GM18498 (cell line): ENCODE measurements at regions not wholly inside any gene's neighbourhood (a gene's known extent, or its start where the extent isn't known, plus 50 kb on each side); places are given as distances from the start of the nearest gene placed in this dataset.
"Not testable (repeated sequence)": the region's sequence is repeated elsewhere in the genome, so short reads cannot be mapped to it uniquely, and the experiment has no call there.

ENCODE experiments used
- ATAC-seq: cut with Tn5 transposase; IDR thresholded peaks from one replicate; pipeline ENCODE4 v1.9.1; 2021; ENCODE audit warnings: mild to moderate bottlenecking, moderate library complexity; ENCODE audit not compliant: unreplicated experiment

GRCh38 chr13:89514534-89515312, 1832.8 kb upstream of the MIR17HG start:
- ATAC-seq: no peak

DNA sequence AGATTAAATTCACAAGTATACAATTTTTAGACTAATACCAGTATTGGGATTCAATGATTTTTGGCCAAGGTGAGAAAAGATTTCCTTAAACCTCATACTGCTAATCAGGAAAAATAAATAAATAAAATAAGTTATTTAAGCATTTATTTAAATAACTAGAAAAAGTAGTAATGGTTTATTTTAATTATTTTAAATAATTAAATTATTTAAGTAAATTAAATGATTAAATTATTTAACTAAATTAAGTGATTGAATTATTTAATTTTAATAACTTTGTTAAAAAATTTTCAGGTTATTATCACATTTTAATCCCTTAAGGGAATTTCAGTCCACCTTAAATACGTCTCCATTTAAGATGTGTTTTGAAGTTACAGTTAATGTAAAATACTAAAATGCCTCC, 1831.5 kb upstream of the MIR17HG start:
- ATAC-seq: no peak

DNA sequence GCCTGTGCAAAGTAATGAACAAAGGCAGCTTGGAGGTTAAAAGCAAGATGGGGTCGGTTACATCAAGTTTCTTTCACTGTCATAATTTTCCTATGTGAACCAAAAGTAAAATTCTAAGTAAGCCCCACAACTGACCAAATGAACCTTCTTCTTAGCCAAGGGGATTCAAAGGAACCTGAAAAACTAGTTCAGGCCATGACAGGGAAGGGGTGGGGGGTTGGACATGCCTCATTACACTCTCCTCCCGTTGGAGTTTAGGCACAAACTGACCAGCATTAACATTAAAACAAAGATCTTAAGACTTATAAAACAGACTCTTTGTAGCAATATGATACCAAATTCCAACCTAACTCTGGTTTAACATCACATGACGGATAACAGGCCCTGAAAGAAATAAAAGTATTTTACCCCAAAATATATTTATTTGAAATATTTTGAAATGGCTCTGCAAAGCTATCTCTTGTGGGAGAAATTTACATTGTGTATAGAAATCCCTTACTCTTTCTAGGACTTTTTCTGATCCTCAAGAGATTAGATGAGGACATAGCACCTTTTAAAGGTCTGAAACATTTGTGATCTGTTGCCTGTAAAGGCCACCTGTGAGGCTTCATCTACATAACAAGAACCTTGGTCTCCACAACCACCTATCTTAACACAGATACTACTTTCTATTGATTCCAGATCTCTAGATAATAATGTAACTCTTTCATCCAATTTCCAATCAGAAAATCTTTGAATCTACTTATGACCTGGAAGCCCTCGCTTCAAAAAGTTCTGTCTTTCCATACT, 1829.0 kb upstream of the MIR17HG start:
- no peak for ATAC-seq

DNA sequence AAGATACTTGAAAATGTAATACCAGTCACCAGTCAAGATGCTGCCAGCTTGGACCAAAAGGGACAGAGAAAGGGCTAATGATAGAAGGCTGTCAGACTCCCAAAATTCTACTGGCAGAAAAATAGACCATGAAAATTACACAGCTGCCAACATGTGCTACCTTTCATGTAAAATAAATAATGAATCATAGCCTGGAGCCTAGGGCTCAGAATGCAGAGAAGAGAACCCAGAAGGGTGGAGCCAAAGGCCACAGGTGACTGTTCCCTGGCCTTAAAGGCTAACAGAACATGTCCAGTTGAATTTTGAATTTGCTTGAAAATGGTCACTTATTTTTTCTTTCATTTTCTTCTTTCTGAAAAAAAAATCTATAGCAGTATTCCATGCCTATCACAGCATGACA, 1827.0 kb upstream of the MIR17HG start:
- no peak for ATAC-seq

GRCh38 chr13:89521672-89522071, 1825.8 kb upstream of the MIR17HG start:
- ATAC-seq: not testable (repeated sequence)

GRCh38 chr13:89541091-89542030, 1806.1 kb upstream of the MIR17HG start:
- no peak for ATAC-seq

- no peak for ATAC-seq
These were observed 1796.5 kb upstream of the MIR17HG start for GRCh38 chr13:89550938-89551337.

GRCh38 chr13:89554801-89555200, 1792.7 kb upstream of the MIR17HG start:
- no peak for ATAC-seq

GRCh38 chr13:89565476-89566100, 1781.9 kb upstream of the MIR17HG start:
- no peak for ATAC-seq

GRCh38 chr13:89567025-89567424, 1780.5 kb upstream of the MIR17HG start:
- no peak for ATAC-seq

- no peak for ATAC-seq
These were observed 1779.2 kb upstream of the MIR17HG start for GRCh38 chr13:89568276-89568675.

- no peak for ATAC-seq
These were observed 1778.7 kb upstream of the MIR17HG start for GRCh38 chr13:89568746-89569145.

DNA sequence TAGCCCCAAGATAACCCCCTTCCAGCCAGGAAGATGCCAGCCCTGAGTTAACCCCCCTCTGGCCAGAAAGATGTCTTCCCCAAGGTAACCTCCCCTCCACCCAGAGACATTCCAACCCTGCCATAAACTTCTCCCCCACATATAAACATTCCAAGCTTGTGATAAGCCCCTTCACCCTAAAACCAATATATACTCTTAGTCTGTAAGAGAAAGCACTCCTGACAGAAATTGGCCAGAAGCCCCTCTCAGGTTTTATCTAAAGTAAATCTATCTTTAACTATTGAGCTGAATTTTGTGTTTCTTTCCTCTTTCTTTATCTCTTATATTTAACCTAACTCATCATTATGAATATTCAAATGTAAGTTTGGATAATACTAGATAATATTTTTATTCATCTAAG, 1775.8 kb upstream of the MIR17HG start:
- ATAC-seq: no peak

- no peak for ATAC-seq
These were observed 1773.4 kb upstream of the MIR17HG start for GRCh38 chr13:89574077-89574476.

DNA sequence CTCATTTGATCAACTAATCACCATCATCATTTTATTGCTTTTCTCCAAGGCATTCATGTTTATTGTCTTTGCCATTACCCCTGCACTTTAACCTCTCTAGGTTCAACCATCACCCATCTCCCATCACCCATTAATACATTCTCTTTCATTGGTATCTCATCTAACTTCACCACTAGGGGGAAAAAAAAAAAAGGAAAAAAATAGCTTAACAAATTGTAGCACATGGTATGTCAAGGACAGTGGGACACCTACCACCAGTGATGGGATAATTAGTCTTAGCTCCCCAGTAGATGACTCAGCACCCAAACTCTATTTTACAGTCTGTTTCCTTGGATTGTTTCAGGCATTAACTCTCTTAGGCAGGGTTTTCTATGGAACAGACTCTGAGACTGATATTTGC, 1770.2 kb upstream of the MIR17HG start:
- no peak for ATAC-seq

- no peak for ATAC-seq
These were observed 1763.3 kb upstream of the MIR17HG start for GRCh38 chr13:89584058-89584620.

- ATAC-seq: no peak
These were observed 1744.8 kb upstream of the MIR17HG start for GRCh38 chr13:89602655-89603054.

DNA sequence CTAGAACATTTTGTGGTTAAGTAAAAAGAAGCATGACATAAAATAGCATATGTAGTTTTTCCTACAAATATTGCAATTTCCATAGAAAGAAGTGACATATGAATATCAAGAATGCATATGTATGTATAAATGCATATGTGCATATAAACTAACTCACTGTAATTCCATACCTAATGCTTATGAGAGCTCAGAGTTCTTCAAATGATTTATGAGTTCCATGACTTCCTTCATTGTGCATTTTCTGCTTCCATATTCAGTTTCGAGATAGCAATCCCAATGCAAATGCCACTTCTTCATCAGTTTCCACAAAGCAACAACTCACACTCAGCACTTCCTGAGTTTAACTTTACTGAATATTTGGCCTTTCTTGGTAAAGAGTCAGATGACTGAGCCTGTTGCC, 1744.3 kb upstream of the MIR17HG start:
- no peak for ATAC-seq

DNA sequence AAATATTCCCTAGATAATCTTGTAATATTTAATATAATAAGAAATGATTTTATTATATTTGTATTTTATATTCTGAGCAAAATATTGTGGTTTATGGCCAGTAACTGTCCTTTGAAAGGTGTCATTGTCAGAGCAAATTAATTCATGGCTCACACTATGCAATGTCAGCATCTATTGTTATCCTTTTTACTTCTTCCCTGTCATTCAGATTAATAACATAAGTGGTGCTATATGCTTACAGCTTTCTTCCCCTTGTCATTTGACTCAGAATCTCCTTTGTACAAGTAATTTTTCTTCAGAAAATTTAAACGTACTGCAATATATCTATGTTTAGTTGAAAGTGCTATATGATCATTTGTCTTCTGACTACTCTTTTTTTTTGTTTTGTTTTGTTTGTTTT, 1738.2 kb upstream of the MIR17HG start:
- no peak for ATAC-seq

DNA sequence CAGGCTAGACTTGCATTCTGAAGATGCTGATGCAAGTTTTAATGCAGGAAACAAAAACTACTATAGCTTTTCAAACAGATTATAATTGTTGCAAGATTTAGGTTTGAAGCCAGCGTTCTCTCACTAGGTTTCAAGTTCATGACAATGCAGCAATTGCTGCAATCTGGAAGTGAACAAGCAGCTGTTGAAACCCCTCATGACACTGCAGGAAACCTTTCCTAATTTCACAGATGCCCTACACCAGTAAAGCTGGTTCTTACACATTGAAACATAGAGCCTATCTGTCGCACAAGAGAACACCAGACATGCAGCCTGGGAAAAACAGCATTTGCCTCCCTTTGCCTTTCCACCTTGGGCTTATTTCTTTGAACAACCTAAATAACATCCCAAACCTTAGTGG, 1737.2 kb upstream of the MIR17HG start:
- ATAC-seq: no peak
